K562 (cell line): ENCODE measurements at regions not wholly inside any gene's neighbourhood (a gene's known extent, or its start where the extent isn't known, plus 50 kb on each side); places are given as distances from the start of the nearest gene placed in this dataset.

ENCODE experiments used
- ATAC-seq: fragments of 200-7000 bp; cut with Tn5 transposase; 3 replicates; pipeline ENCODE4 v1.9.1; 2020; ENCODE audit warnings: moderate library complexity
- BruUV-seq: library from RNA; stranded (reverse); fragments of 400-500 nt; replicated peaks from 2 replicates; lab custom pipeline; 2021; lab: Mats Ljungman, UMichigan
- CTCF ChIA-PET: fragments of 300-600 bp; formaldehyde crosslinking; extraction: SDS; loops from one replicate; lab custom pipeline; 2021; ENCODE audit warnings: low intra/inter-chr PET ratio; lab: Yijun Ruan, JAX
- POLR2A ChIA-PET: fragments of 300-600, 350-650 bp; sonication (Branson Sonifier 250); formaldehyde crosslinking; extraction: SDS; loops from one replicate; lab custom pipeline; 2021; ENCODE audit warnings: antibody characterized with exemption, inconsistent platforms; lab: Yijun Ruan, JAX
- DNase-seq, 4 experiments: peaks; one replicate each; pipeline versions ENCODE4 v3.0.0 to v3.0.0-alpha.2; 2011 to 2018; ENCODE audit warnings: low spot score in 3 of 4, mixed read lengths in 3 of 4; ENCODE audit errors: extremely low read depth in 1 of 4
- FAIRE-seq: peaks from 2 replicates; lab custom pipeline; 2011; peaks lifted over from hg19 to GRCh38; lab: Jason Lieb, UNC
- H2AFZ ChIP-seq: 2 replicates; pipeline ENCODE4 v1.6.0; 2011; ENCODE audit warnings: low read depth, low read length, control low read depth, inconsistent platforms
- H3K27ac ChIP-seq: fragments of 200-600 bp; 3 replicates; pipeline ENCODE4 v1.8.0; 2011; ENCODE audit warnings: low read depth, mild to moderate bottlenecking, control low read depth, inconsistent platforms, low read length, moderate library complexity, mixed read lengths; ENCODE audit errors: extremely low read depth
- H3K27me3 ChIP-seq, 2 experiments: fragments of 300-600 bp in 1 of 2; 2 replicates in 1 of 2; 3 replicates in 1 of 2; pipeline versions ENCODE4 v1.6.0 to v1.8.0; 2011; ENCODE audit warnings: inconsistent platforms in 2 of 2, low read length in 2 of 2, mild to moderate bottlenecking in 1 of 2, mixed read lengths in 1 of 2, moderate library complexity in 1 of 2; ENCODE audit not compliant: control insufficient read depth in 2 of 2, insufficient read depth in 2 of 2
- H3K36me3 ChIP-seq: fragments of 300-600 bp; 3 replicates; pipeline ENCODE4 v1.8.0; 2011; ENCODE audit warnings: mild to moderate bottlenecking, low read length, inconsistent platforms; ENCODE audit not compliant: control insufficient read depth, insufficient read depth
- H3K4me1 ChIP-seq, 2 experiments: fragments of 200-600 bp in 1 of 2; replicated peaks in 1 of 2; 2 replicates in 1 of 2; 3 replicates in 1 of 2; pipeline versions ENCODE4 v1.5.1 to v1.8.0; 2011; ENCODE audit warnings: inconsistent platforms in 2 of 2, low read length in 2 of 2, mild to moderate bottlenecking in 1 of 2, mixed read lengths in 1 of 2, moderate library complexity in 1 of 2; ENCODE audit not compliant: control insufficient read depth in 2 of 2, insufficient read depth in 2 of 2
- H3K4me2 ChIP-seq: 2 replicates; pipeline ENCODE4 v1.6.1; 2011; ENCODE audit warnings: low read length, control low read depth, inconsistent platforms, mixed read lengths; ENCODE audit not compliant: insufficient read depth
- H3K4me3 ChIP-seq: fragments of 200-600 bp; sonication (generic), shearing (Covaris generic); 2 replicates; pipeline ENCODE4 v1.5.1; 2016; ENCODE audit warnings: control low read depth, inconsistent platforms
- H3K79me2 ChIP-seq: fragments of 200-600 bp; 3 replicates; pipeline ENCODE4 v1.8.0; 2011; ENCODE audit warnings: low read length, inconsistent platforms; ENCODE audit not compliant: control insufficient read depth, insufficient read depth
- H3K9ac ChIP-seq, 2 experiments: 2 replicates each; pipeline versions ENCODE4 v1.6.0 to v1.6.1; 2011; ENCODE audit warnings: low read depth in 2 of 2, low read length in 2 of 2, control low read depth in 1 of 2, inconsistent platforms in 1 of 2, mild to moderate bottlenecking in 1 of 2, mixed read lengths in 1 of 2; ENCODE audit not compliant: insufficient read depth in 1 of 2
- H3K9me1 ChIP-seq: one replicate; pipeline ENCODE4 v1.6.0; 2011; ENCODE audit warnings: inconsistent platforms, mild to moderate bottlenecking, low read length, moderate library complexity; ENCODE audit not compliant: control insufficient read depth, insufficient read depth
- H3K9me3 ChIP-seq: replicated peaks from 2 replicates; pipeline ENCODE4 v1.5.1; 2011; ENCODE audit warnings: low read depth, low read length, inconsistent platforms; ENCODE audit not compliant: control insufficient read depth, insufficient read depth
- H4K20me1 ChIP-seq: replicated peaks from 2 replicates; pipeline ENCODE4 v1.6.1; 2011; ENCODE audit warnings: low read length, inconsistent platforms, mixed read lengths; ENCODE audit not compliant: control insufficient read depth, insufficient read depth
- CHD4 ChIP-seq: fragments of 200-600 bp; sonication (generic); IDR thresholded peaks from 3 replicates; pipeline ENCODE4 v1.6.1; 2012; ENCODE audit warnings: low read depth, mild to moderate bottlenecking, mixed read lengths, low read length, inconsistent platforms; ENCODE audit not compliant: insufficient read depth, insufficient replicate concordance, poor library complexity, severe bottlenecking
- E2F6 ChIP-seq, 2 experiments: IDR thresholded peaks; 2 replicates each; pipeline ENCODE4 v1.6.1; 2011; ENCODE audit warnings: borderline replicate concordance in 1 of 2, control low read depth in 1 of 2, low read depth in 1 of 2, low read length in 1 of 2, mild to moderate bottlenecking in 1 of 2, mixed read lengths in 1 of 2, moderate library complexity in 1 of 2; ENCODE audit not compliant: insufficient read depth in 1 of 2, insufficient read length in 1 of 2, poor library complexity in 1 of 2, severe bottlenecking in 1 of 2; ENCODE audit errors: extremely low read depth in 1 of 2
- ETV1 ChIP-seq: fragments of 450-650 bp; conservative IDR thresholded peaks from 2 replicates; pipeline ENCODE4 v1.6.1; 2016; ENCODE audit warnings: missing genetic modification characterization, control low read depth, low read depth, missing compliant biosample characterization
- JUND ChIP-seq, 2 experiments: IDR thresholded peaks; 2 replicates in 1 of 2; 3 replicates in 1 of 2; pipeline ENCODE4 v1.6.1; 2011; ENCODE audit warnings: borderline replicate concordance in 2 of 2, low read depth in 2 of 2, low read length in 2 of 2, improper control_type of control experiment in 1 of 2, missing biosample characterization in 1 of 2, missing genetic modification characterization in 1 of 2, missing genetic modification reagents in 1 of 2
- MAFF ChIP-seq: IDR thresholded peaks from 2 replicates; pipeline ENCODE4 v1.6.1; 2012; ENCODE audit warnings: low read length, improper control_type of control experiment
- NR4A1 ChIP-seq, 2 experiments: fragments of 250-450 bp in 1 of 2; fragments of 450-650 bp in 1 of 2; sonication (Bioruptor Pico) in 1 of 2; IDR thresholded peaks; 2 replicates each; pipeline versions ENCODE4 v1.4.0 to v1.6.1; 2016 to 2020; ENCODE audit warnings: mild to moderate bottlenecking in 2 of 2, missing compliant biosample characterization in 1 of 2, missing genetic modification characterization in 1 of 2, moderate library complexity in 1 of 2
- PATZ1 ChIP-seq: fragments of 250-450 bp; sonication (Bioruptor Pico); IDR thresholded peaks from 2 replicates; pipeline ENCODE4 v1.5.0; 2020; ENCODE audit warnings: mild to moderate bottlenecking, borderline replicate concordance
- RBM17 ChIP-seq: fragments of 200-400 bp; formaldehyde crosslinking; IDR thresholded peaks from 2 replicates; pipeline ENCODE4 v1.6.1; 2017; ENCODE audit warnings: low read depth, mild to moderate bottlenecking, low read length, borderline replicate concordance
- SIX5 ChIP-seq, 2 experiments: IDR thresholded peaks; 2 replicates each; pipeline ENCODE4 v1.6.1; 2011; ENCODE audit warnings: low read length in 2 of 2, borderline replicate concordance in 1 of 2, low read depth in 1 of 2, mild to moderate bottlenecking in 1 of 2, moderate library complexity in 1 of 2; ENCODE audit not compliant: insufficient read depth in 1 of 2
- SMC3 ChIP-seq: conservative IDR thresholded peaks from 2 replicates; pipeline ENCODE4 v1.6.1; 2011; ENCODE audit warnings: low read depth, low read length, improper control_type of control experiment; ENCODE audit not compliant: insufficient read depth
- TAF1 ChIP-seq: IDR thresholded peaks from 2 replicates; pipeline ENCODE4 v1.6.1; 2011; ENCODE audit warnings: mild to moderate bottlenecking, low read length, moderate library complexity; ENCODE audit not compliant: insufficient read depth, control insufficient read depth, severe bottlenecking; ENCODE audit errors: extremely low read depth
- ZBTB17 ChIP-seq: fragments of 450-650 bp; formaldehyde crosslinking; IDR thresholded peaks from 2 replicates; pipeline ENCODE4 v1.4.0; 2020; ENCODE audit warnings: mild to moderate bottlenecking
- ZNF449 ChIP-seq: fragments of 250-450 bp; sonication (Bioruptor Pico); IDR thresholded peaks from 2 replicates; pipeline ENCODE4 v1.8.0; 2022; ENCODE audit warnings: moderate library complexity, mild to moderate bottlenecking, inconsistent platforms
- ZNF764 ChIP-seq: fragments of 250-450 bp; sonication (Bioruptor Pico); IDR thresholded peaks from 2 replicates; pipeline ENCODE4 v1.4.0; 2020; ENCODE audit warnings: low read depth, mild to moderate bottlenecking, moderate library complexity
- WGBS: fragments of 100-300 bp; shearing (Covaris generic); methylation state at CpG from one replicate; pipeline ENCODE4 v1.1.6; 2016; ENCODE audit warnings: low coverage, mixed read lengths; ENCODE audit not compliant: insufficient coverage; ENCODE audit errors: missing lambda C conversion rate; 5-methylcytosine and 5-hydroxymethylcytosine counted together
- in situ Hi-C: fragments of 300-500 bp; cut with MboI; formaldehyde crosslinking; loops from 4 replicates; pipeline ENCODE4 v1.15.0; 2018; ENCODE audit warnings: inconsistent platforms, mixed read lengths
- intact Hi-C: fragments of 100-400 bp; cut with micrococcal nuclease; formaldehyde crosslinking; loops from 2 replicates; pipeline ENCODE4 v1.14.2; 2022

GRCh38 chr16:75865736-75866135 is 139.4 kb upstream of the CPHXL start:
- intact Hi-C loops (no loop called here), in situ Hi-C loops (no loop called here)
- Histone ChIP-seq H3K4me2 (no peak overlapping the region), H3K9me1 (no peaks in the 10 kb centered on the region), H3K79me2 (no peaks in the 10 kb centered on the region), H2AFZ (no peak overlapping the region), H3K27me3 (peaks cover 0 to 5% of the 10 kb centered on the region in 2 experiments; a peak in 1 of 5 replicates), H3K9me3 (no peaks in the 10 kb centered on the region), H3K9ac (no peak overlapping the region), H3K27ac (no peak overlapping the region), H3K4me1 (no peaks in the 10 kb centered on the region), H3K4me3 (no peak overlapping the region), H3K36me3 (no peaks in the 10 kb centered on the region), H4K20me1 (no peaks in the 10 kb centered on the region)
- ChIA-PET CTCF (no interaction called here), POLR2A (no interaction called here)
- FAIRE-seq (no peak), ATAC-seq (no peak), DNase-seq (no peak)
- no TSS peak for BruUV-seq
- WGBS: 2% methylated on average over 3 of the region's 3 CpGs
- TF ChIP-seq PATZ1 (CRISPR knock-in tag) (no peak), E2F6 (IDR thresholded peaks at IDR 0.05; ENCODE audit: borderline replicate concordance in 1 of 2, extremely low read depth in 1 of 2, insufficient read depth in 1 of 2, insufficient read length in 1 of 2, low read depth in 1 of 2, low read length in 1 of 2, poor library complexity in 1 of 2, severe bottlenecking in 1 of 2) (no peak), SMC3 (no peak), SIX5 (IDR thresholded peaks at IDR 0.05; ENCODE audit: borderline replicate concordance in 1 of 2, insufficient read depth in 1 of 2, low read depth in 1 of 2, low read length in 2 of 2) (no peak), ZNF764 (CRISPR knock-in tag) (no peak), RBM17 (no peak), JUND (IDR thresholded peaks at IDR 0.05; ENCODE audit: borderline replicate concordance, low read depth, low read length) (no peak), JUND (tag; IDR thresholded peaks at IDR 0.05; ENCODE audit: borderline replicate concordance, low read depth, low read length) (no peak), NR4A1 (CRISPR knock-in tag; IDR thresholded peaks at IDR 0.05) (no peak), NR4A1 (tag; IDR thresholded peaks at IDR 0.05) (no peak), CHD4 (no peak), ETV1 (tag) (no peak), MAFF (no peak), ZNF449 (CRISPR knock-in tag) (no peak), ZBTB17 (CRISPR knock-in tag) (no peak), TAF1 (no peak)
